D721Med (cell line): ENCODE measurements at regions not wholly inside any gene's neighbourhood (a gene's known extent, or its start where the extent isn't known, plus 50 kb on each side); places are given as distances from the start of the nearest gene placed in this dataset.
"Not testable (repeated sequence)": the region's sequence is repeated elsewhere in the genome, so short reads cannot be mapped to it uniquely, and the experiment has no call there.

Experiments used
- DNase-seq: peaks from one replicate; pipeline ENCODE4 v3.0.0; 2011; ENCODE audit warnings: low spot score; ENCODE audit not compliant: insufficient read length
- FAIRE-seq: peaks from 2 replicates; lab custom pipeline; 2011; peaks lifted over from hg19 to GRCh38; lab: Jason Lieb, UNC
- CTCF ChIP-seq: IDR thresholded peaks from 2 replicates; pipeline ENCODE4 v1.5.1; 2012; ENCODE audit warnings: mild to moderate bottlenecking, control low read depth; ENCODE audit not compliant: insufficient read depth; ENCODE audit errors: missing control alignments

- FAIRE-seq (no peak), DNase-seq (no peak)
- no peak for TF ChIP-seq CTCF
Measured at GRCh38 chr6:27736686-27737085, 175.5 kb downstream of the OR2B2 start.

- no peak for DNase-seq
- no peak for FAIRE-seq
- TF ChIP-seq CTCF: no peak
Measured at GRCh38 chr6:27728442-27728841, 183.8 kb downstream of the OR2B2 start.

- FAIRE-seq: no peak
- DNase-seq: no peak
- TF ChIP-seq CTCF: no peak
Measured at GRCh38 chr6:27726619-27727023, 185.6 kb downstream of the OR2B2 start.

- DNase-seq: no peak
- no peak for FAIRE-seq
Measured at GRCh38 chr6:27720607-27721580, 191.3 kb downstream of the OR2B2 start.

GRCh38 chr6:27719039-27719438 is 193.2 kb downstream of the OR2B2 start:
- FAIRE-seq, DNase-seq: not testable (repeated sequence)

More at GRCh38 chr6:27720607-27721580, 191.3 kb downstream of the OR2B2 start:
- TF ChIP-seq CTCF: no peak

- TF ChIP-seq CTCF: no peak
- FAIRE-seq (no peak), DNase-seq (no peak)
Measured at GRCh38 chr6:27706431-27706830, 205.8 kb downstream of the OR2B2 start.

GRCh38 chr6:27700337-27700736 is 211.9 kb downstream of the OR2B2 start:
- TF ChIP-seq CTCF: no peak
- DNase-seq (no peak), FAIRE-seq (no peak)
